Loucy (cell line): ENCODE measurements at regions not wholly inside any gene's neighbourhood (a gene's known extent, or its start where the extent isn't known, plus 50 kb on each side); places are given as distances from the start of the nearest gene placed in this dataset.

ENCODE experiments used
- H2AFZ ChIP-seq: fragments of 200-600 bp; sonication (generic); 2 replicates; pipeline ENCODE4 v1.6.0; 2016; ENCODE audit warnings: antibody characterized with exemption, mild to moderate bottlenecking, low read length, moderate library complexity
- H3F3A ChIP-seq: fragments of 200-600 bp; 2 replicates; pipeline ENCODE4 v1.6.0; 2016; ENCODE audit warnings: antibody characterized with exemption, low read depth, mild to moderate bottlenecking
- H3K27me3 ChIP-seq: fragments of 200-600 bp; sonication (generic); 2 replicates; pipeline ENCODE4 v1.6.1; 2014; ENCODE audit warnings: low read length, mild to moderate bottlenecking; ENCODE audit not compliant: insufficient read depth, poor library complexity, severe bottlenecking
- H3K36me3 ChIP-seq: fragments of 200-600 bp; sonication (generic); 2 replicates; pipeline ENCODE4 v1.6.1; 2016; ENCODE audit warnings: low read length; ENCODE audit not compliant: insufficient read depth
- H3K4me1 ChIP-seq: fragments of 200-600 bp; sonication (generic); 2 replicates; pipeline ENCODE4 v1.5.1; 2014; ENCODE audit warnings: low read length, mild to moderate bottlenecking; ENCODE audit not compliant: insufficient read depth, poor library complexity, severe bottlenecking
- H3K4me2 ChIP-seq: fragments of 200-600 bp; sonication (generic); 2 replicates; pipeline ENCODE4 v1.6.0; 2014; ENCODE audit warnings: antibody characterized with exemption, low read length, low read depth, mild to moderate bottlenecking; ENCODE audit not compliant: poor library complexity, severe bottlenecking
- H3K4me3 ChIP-seq: fragments of 200-600 bp; sonication (generic); 2 replicates; pipeline ENCODE4 v1.5.1; 2014; ENCODE audit warnings: low read length, mild to moderate bottlenecking, mixed read lengths; ENCODE audit not compliant: poor library complexity, severe bottlenecking
- H3K79me2 ChIP-seq: fragments of 200-600 bp; sonication (generic); 2 replicates; pipeline ENCODE4 v1.6.1; 2014; ENCODE audit warnings: low read length; ENCODE audit not compliant: insufficient read depth
- H3K9ac ChIP-seq: fragments of 200-600 bp; sonication (generic); 2 replicates; pipeline ENCODE4 v1.6.0; 2014; ENCODE audit warnings: mild to moderate bottlenecking, low read depth, low read length, moderate library complexity; ENCODE audit not compliant: poor library complexity, severe bottlenecking
- H3K9me2 ChIP-seq: fragments of 200-600 bp; sonication (generic); replicated peaks from 2 replicates; pipeline ENCODE4 v1.6.1; 2016; ENCODE audit warnings: low read depth, low read length, mixed read lengths
- H3K9me3 ChIP-seq: fragments of 200-600 bp; sonication (generic); 2 replicates; pipeline ENCODE4 v1.6.1; 2014; ENCODE audit warnings: mild to moderate bottlenecking, antibody characterized with exemption, low read length, low read depth; ENCODE audit not compliant: insufficient read depth
- H4K20me1 ChIP-seq: fragments of 200-600 bp; sonication (generic); 2 replicates; pipeline ENCODE4 v1.6.0; 2014; ENCODE audit warnings: antibody characterized with exemption, low read length, mild to moderate bottlenecking; ENCODE audit not compliant: insufficient read depth, poor library complexity, severe bottlenecking
- CTCF ChIP-seq: fragments of 200-600 bp; sonication (generic); conservative IDR thresholded peaks from 2 replicates; pipeline ENCODE4 v1.5.1; 2014; ENCODE audit warnings: mild to moderate bottlenecking, antibody characterized with exemption, low read length
- EZH2phosphoT487 ChIP-seq: fragments of 200-600 bp; IDR thresholded peaks from 2 replicates; pipeline ENCODE4 v1.6.1; 2018; ENCODE audit warnings: antibody characterized with exemption, mild to moderate bottlenecking, moderate library complexity, borderline replicate concordance

GRCh38 chr10:9209105-9209798, 1154.8 kb downstream of the GATA3 start:
- no peaks in the 10 kb centered on the region for H4K20me1 ChIP-seq
- peak overlapping the region; percentile 3; the same call in 1 of the 2 replicates for H2AFZ ChIP-seq
- H3K4me1 ChIP-seq = no peaks in the 10 kb centered on the region
- H3K9me2 ChIP-seq = no peaks in the 10 kb centered on the region
- H3K9ac ChIP-seq = no peak overlapping the region
- TF ChIP-seq CTCF = peak; percentile 97
- no peak for TF ChIP-seq EZH2phosphoT487
- H3K27me3 ChIP-seq = no peaks in the 10 kb centered on the region
- H3K4me3 ChIP-seq = no peak overlapping the region
- H3K79me2 ChIP-seq = no peaks in the 10 kb centered on the region
- H3K9me3 ChIP-seq = no peaks in the 10 kb centered on the region
- no peaks in the 10 kb centered on the region for H3F3A ChIP-seq
- no peak overlapping the region for H3K4me2 ChIP-seq
- no peaks in the 10 kb centered on the region for H3K36me3 ChIP-seq

- Histone ChIP-seq H2AFZ (no peak overlapping the region), H3K9ac (no peak overlapping the region)
Measured at GRCh38 chr10:9211228-9211627, 1156.7 kb downstream of the GATA3 start.

GRCh38 chr10:9214618-9215017, 1160.1 kb downstream of the GATA3 start:
- H3K79me2 ChIP-seq = no peaks in the 10 kb centered on the region
- no peaks in the 10 kb centered on the region for H3F3A ChIP-seq
- H3K4me1 ChIP-seq = no peaks in the 10 kb centered on the region
- H3K27me3 ChIP-seq = no peaks in the 10 kb centered on the region
- no peak overlapping the region for H3K4me3 ChIP-seq
- H3K36me3 ChIP-seq = no peaks in the 10 kb centered on the region
- H4K20me1 ChIP-seq = no peaks in the 10 kb centered on the region
- TF ChIP-seq EZH2phosphoT487 (no peak), CTCF (no peak)
- H3K9ac ChIP-seq = no peak overlapping the region
- H3K9me2 ChIP-seq = no peaks in the 10 kb centered on the region
- H2AFZ ChIP-seq = no peak overlapping the region
- H3K4me2 ChIP-seq = no peak overlapping the region
- no peaks in the 10 kb centered on the region for H3K9me3 ChIP-seq

More at GRCh38 chr10:9211228-9211627, 1156.7 kb downstream of the GATA3 start:
- H3F3A ChIP-seq = no peaks in the 10 kb centered on the region
- no peak overlapping the region for H3K4me2 ChIP-seq
- H3K9me3 ChIP-seq = no peaks in the 10 kb centered on the region
- H3K4me1 ChIP-seq = no peaks in the 10 kb centered on the region
- H3K79me2 ChIP-seq = no peaks in the 10 kb centered on the region
- H3K36me3 ChIP-seq = no peaks in the 10 kb centered on the region
- no peaks in the 10 kb centered on the region for H3K9me2 ChIP-seq
- H4K20me1 ChIP-seq = no peaks in the 10 kb centered on the region
- H3K4me3 ChIP-seq = no peak overlapping the region
- TF ChIP-seq EZH2phosphoT487 (no peak), CTCF (peak; percentile 38)
- H3K27me3 ChIP-seq = no peaks in the 10 kb centered on the region
